ELF-1 (cell line): ENCODE measurements at regions not wholly inside any gene's neighbourhood (a gene's known extent, or its start where the extent isn't known, plus 50 kb on each side); places are given as distances from the start of the nearest gene placed in this dataset.
"Not testable (repeated sequence)": the region's sequence is repeated elsewhere in the genome, so short reads cannot be mapped to it uniquely, and the experiment has no call there.

Source experiments
- DNase-seq: peaks from one replicate; pipeline ENCODE4 v3.0.0-alpha.2; 2016; ENCODE audit warnings: low read depth, low spot score

DNA sequence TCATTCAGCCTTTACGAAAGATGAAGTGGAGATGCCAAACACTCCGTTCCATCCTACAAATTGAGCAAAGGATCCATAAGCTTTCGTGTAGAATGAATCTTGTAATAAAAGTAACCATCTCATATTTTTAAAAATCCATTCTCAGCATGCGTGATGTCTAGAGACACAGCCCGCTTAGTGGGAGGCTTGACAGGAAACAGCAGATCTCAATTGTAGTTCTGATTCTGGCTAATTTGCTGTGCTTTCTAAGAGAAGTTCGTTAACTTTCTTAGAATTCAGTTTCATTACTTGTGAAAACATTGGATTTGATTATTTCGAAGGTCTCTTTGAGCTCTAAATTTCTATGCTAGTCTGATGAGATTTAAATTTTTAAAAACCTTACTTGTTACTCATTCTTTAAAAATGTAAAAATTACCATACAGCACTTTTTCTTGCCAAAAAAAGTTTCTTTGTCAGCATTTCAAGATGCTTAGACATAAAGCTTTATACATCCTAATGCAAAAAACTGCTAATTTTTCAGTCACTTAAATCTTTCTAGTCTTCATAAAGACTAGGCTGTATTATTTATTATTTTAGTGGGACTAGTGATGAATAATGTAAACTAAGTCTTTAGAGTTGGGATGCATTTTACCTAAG lies 66.9 kb upstream of the NEIL3 start:
- DNase-seq, result no peak

DNA sequence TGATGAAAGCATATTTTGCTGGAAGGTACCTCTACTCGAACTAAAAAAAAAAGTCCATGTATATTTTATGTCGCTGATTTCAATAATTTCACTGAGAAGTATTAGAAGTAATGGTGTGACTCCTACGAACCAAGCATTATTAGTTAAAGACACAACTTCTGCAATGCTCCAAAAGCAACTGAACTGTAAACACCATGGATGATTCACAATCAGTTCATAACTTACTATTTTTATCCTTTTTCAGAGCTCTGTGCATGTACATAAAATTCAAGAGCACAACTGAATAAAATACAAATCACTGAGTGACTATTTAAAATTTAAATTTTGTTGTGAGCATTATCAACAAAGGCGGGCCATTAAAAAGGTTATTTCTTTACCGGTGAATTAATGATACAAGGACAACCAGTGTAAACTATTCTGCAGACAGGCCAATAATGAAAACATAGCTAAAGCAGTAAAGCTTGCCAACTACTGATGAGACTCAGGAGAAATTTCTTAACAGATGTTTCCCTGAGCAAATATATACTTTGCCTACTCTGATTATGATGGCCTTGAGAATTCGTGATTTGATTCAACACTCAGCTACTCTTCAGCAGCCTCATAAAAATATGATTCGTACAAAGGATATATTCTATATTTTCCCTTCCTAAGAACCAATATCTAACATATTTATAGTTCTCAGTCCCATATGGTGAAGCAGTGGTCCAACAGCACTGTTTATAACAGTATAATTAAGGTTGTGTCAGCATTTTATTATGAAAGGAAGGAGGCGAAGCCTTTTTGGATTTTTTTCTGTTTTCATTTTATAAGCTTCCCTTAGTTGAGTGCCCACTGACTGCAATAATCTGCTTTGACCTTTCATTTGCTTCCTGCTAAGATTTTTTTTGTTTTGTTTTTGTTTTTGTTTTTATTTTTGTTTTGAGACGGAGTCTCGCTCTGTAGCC lies 62.8 kb upstream of the NEIL3 start:
- DNase-seq, result no peak

DNA sequence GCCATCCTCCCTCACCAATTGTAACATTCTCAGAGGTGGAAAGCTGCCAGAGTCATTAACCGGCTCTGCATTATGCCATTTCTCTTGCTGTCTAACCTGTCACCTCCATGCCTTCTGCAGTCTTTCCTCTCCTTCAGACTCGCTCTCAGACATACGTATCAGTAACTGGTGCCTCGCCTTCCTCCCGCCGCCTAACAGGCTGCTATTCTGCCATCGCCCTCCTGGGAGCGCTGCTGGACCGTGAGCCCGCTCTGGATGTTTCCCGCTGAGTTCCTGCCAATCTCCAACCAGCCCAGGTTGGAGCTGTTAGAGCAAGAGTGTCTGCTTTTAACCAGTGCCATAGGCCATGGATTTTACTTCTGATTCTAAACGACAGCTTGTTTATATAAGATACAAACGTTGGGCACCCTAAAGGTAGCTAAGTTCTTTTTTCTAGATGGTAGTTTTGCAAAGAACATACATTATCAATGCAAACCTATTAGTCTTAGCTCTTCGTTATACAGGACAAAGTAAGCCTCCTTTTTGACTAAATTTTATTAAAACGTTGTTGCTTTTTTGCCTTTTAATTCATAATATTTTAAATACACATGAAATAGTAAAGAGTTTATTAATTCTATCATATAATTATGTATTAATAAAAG lies 59.5 kb upstream of the NEIL3 start:
- DNase-seq, result peak; percentile 91

DNA sequence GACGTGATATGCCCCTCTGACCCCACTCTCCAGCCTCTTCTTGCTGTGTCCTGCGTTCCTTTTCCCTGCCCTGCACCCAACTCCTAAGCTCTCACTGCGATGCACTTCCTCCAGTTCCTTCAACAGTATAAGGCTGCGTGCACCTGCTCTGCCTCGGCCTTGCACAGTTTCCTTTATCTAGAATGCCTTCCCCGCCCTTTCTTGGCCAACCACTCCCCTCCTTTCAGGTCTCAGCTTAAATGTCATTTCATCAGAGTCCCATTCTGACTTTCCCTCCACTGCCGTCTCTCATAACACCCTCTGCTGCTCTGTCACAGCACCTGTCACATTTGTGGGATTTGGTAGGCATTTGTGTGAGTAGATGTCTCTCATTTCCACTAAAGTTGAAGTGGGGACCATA lies 58.4 kb upstream of the NEIL3 start:
- no peak for DNase-seq

DNA sequence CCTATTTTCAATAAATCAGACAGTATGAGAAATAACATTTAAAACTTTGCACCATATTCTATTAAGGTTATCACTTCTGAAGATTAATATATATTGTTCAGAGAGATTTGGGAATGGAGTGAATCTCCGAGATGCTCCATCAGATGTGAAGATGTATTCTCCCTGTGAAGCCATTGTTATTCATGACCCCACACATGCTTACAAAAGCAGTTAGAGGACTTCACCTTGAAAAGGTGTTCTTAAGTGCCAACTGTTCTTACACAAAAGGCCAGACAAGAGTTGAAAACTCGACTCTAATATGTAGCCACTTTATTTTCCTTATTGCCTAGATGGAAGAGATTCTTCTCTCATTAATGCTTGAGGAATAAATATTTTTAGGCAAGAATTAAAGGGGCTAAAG lies 54.3 kb upstream of the NEIL3 start:
- no peak for DNase-seq

DNA sequence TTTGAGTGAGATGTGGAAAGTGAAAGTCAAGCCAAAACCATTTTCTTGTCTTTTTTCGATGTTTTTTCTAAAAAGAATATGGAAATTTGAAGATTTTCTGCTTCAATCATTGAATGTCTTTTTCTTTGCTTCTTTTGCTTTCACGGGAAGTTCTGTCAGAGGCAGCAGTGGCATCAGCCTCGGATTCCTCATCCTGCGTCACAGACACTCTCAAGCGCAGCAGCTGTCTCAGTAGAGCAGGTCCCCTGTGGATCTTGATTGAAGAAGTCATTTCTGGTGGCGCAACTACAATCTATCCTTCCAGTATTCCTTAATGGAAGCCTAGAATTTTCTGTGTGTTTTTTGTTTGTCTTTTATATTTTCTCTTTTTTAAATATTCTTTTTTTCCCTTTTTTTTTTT lies 52.7 kb upstream of the NEIL3 start:
- DNase-seq, result no peak

DNA sequence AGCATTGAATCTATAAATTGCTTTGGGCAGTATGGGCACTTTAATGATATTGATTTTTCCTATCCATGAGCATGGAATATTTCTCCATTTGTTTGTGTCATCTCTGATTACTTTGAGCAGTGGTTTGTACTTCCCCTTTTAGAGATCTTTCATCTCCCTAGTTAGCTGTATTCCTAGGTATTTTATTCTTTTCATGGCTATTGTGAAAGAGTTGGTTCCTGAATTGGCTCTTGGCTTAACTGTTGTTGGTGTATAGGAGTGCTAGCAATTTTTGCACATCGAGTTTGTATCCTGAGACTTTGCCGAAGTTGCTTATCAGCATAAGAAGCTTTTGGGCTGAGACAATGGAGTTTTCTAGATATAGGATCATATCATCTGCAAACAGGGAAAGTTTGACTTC lies 50.2 kb upstream of the NEIL3 start:
- DNase-seq, result not testable (repeated sequence)
